ENCODE measurements at regions not wholly inside any gene's neighbourhood (a gene's known extent, or its start where the extent isn't known, plus 50 kb on each side); places are given as distances from the start of the nearest gene placed in this dataset.

GRCh38 chr4:31160146-31160545 is 440.0 kb downstream of the PCDH7 start:
- H3K27me3 ChIP-seq, result no peaks in the 10 kb centered on the region
- TF ChIP-seq, protein P1, sequence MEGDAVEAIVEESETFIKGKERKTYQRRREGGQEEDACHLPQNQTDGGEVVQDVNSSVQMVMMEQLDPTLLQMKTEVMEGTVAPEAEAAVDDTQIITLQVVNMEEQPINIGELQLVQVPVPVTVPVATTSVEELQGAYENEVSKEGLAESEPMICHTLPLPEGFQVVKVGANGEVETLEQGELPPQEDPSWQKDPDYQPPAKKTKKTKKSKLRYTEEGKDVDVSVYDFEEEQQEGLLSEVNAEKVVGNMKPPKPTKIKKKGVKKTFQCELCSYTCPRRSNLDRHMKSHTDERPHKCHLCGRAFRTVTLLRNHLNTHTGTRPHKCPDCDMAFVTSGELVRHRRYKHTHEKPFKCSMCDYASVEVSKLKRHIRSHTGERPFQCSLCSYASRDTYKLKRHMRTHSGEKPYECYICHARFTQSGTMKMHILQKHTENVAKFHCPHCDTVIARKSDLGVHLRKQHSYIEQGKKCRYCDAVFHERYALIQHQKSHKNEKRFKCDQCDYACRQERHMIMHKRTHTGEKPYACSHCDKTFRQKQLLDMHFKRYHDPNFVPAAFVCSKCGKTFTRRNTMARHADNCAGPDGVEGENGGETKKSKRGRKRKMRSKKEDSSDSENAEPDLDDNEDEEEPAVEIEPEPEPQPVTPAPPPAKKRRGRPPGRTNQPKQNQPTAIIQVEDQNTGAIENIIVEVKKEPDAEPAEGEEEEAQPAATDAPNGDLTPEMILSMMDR (IDR thresholded peaks at IDR 0.05; ENCODE audit: low read depth, low read length), result no peak
- no peak overlapping the region for H3K27ac ChIP-seq
- no peak overlapping the region for H3K4me3 ChIP-seq
- H3K36me3 ChIP-seq, result no peaks in the 10 kb centered on the region
- DNase-seq (ENCODE audit: low read depth in 1 of 2, low spot score in 1 of 2), result no peak
- peaks cover 4% of the 10 kb centered on the region for H3K4me1 ChIP-seq (ENCODE audit: low read depth)
- no peaks in the 10 kb centered on the region for H3K9me3 ChIP-seq (ENCODE audit: low read depth)

- H3K27me3 ChIP-seq, result no peaks in the 10 kb centered on the region
- H3K4me3 ChIP-seq, result no peak overlapping the region
- H3K9me3 ChIP-seq (ENCODE audit: low read depth), result no peaks in the 10 kb centered on the region
- H3K27ac ChIP-seq, result no peak overlapping the region
- DNase-seq (ENCODE audit: low read depth in 1 of 2, low spot score in 1 of 2), result no peak
- H3K4me1 ChIP-seq (ENCODE audit: low read depth), result peaks cover 18% of the 10 kb centered on the region
- TF ChIP-seq, protein P1 (IDR thresholded peaks at IDR 0.05; ENCODE audit: low read depth, low read length), result no peak
- no peaks in the 10 kb centered on the region for H3K36me3 ChIP-seq
Observed at GRCh38 chr4:31169846-31170245, 449.7 kb downstream of the PCDH7 start.

- H3K27me3 ChIP-seq, result no peaks in the 10 kb centered on the region
- TF ChIP-seq, protein P1 (IDR thresholded peaks at IDR 0.05; ENCODE audit: low read depth, low read length), result no peak
Observed at GRCh38 chr4:31171362-31171761, 451.2 kb downstream of the PCDH7 start.

DNA sequence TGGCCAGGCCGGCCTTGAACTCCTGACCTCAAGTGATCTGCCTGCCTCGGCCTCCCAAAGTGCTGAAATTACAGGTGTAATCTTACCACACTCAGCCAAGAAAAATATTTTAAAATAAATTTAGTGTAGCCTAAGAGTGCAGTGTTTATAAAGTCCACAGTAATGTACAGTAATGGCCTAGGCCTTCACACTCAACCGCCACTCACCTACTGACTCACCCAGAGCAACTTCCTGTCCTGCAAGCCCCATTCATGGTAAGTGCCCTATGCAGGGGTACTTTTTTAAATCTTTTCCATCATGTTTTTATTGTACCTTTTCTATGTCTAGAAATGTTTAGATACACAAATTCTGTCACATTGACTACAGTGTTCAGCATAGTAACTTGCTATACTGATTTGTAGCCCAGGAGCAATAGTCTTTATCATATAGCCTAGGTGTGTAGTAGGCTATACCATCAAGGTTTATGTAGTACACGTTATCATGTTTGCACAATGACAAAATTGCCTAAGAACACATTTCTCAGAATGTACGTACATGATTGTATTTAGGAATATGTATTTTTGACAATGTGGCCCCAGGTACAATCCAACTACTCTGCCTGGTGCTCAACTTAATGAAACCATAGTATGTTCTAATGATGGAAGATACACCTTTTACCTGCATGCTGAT is 455.2 kb downstream of the PCDH7 start:
- DNase-seq (ENCODE audit: low read depth in 1 of 2, low spot score in 1 of 2), result no peak
- Histone ChIP-seq H3K9me3 (ENCODE audit: low read depth) (no peaks in the 10 kb centered on the region), H3K36me3 (no peaks in the 10 kb centered on the region), H3K27me3 (no peaks in the 10 kb centered on the region), H3K4me3 (no peak overlapping the region), H3K27ac (no peak overlapping the region), H3K4me1 (ENCODE audit: low read depth) (peaks cover 4% of the 10 kb centered on the region)
- TF ChIP-seq, protein P1 (IDR thresholded peaks at IDR 0.05; ENCODE audit: low read depth, low read length), result no peak

More at GRCh38 chr4:31171362-31171761, 451.2 kb downstream of the PCDH7 start:
- H3K36me3 ChIP-seq, result no peaks in the 10 kb centered on the region
- H3K4me3 ChIP-seq, result no peak overlapping the region
- H3K27ac ChIP-seq, result no peak overlapping the region
- H3K4me1 ChIP-seq (ENCODE audit: low read depth), result peaks cover 14% of the 10 kb centered on the region
- H3K9me3 ChIP-seq (ENCODE audit: low read depth), result no peaks in the 10 kb centered on the region
- DNase-seq (ENCODE audit: low read depth in 1 of 2, low spot score in 1 of 2), result no peak

DNA sequence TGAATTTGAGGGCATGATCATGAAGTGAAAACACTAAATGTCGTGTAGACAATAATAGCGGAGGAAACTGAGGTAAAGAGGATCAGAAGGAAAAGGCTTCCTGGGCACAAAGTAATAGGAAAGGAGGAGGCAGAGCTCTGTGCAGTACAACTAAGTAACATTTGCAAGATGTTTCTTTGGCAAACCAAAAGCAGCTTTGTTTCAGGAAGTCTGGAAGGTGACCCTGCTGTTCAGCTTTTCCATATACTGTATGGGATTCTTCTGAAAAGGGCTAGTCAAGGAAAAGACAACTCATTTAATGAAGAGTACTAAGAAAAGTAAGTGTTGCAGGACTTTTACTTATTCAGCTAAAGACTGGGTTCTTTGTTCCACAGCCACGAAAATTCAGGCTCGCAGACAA is 463.1 kb downstream of the PCDH7 start:
- no peak for DNase-seq (ENCODE audit: low read depth in 1 of 2, low spot score in 1 of 2)
- no peaks in the 10 kb centered on the region for H3K4me1 ChIP-seq (ENCODE audit: low read depth)
- TF ChIP-seq, protein P1 (IDR thresholded peaks at IDR 0.05; ENCODE audit: low read depth, low read length), result no peak
- H3K36me3 ChIP-seq, result no peaks in the 10 kb centered on the region
- H3K4me3 ChIP-seq, result no peak overlapping the region
- H3K9me3 ChIP-seq (ENCODE audit: low read depth), result no peaks in the 10 kb centered on the region
- H3K27me3 ChIP-seq, result no peaks in the 10 kb centered on the region
- no peak overlapping the region for H3K27ac ChIP-seq
